Fibroblast of gingiva (primary cell): ENCODE measurements at regions not wholly inside any gene's neighbourhood (a gene's known extent, or its start where the extent isn't known, plus 50 kb on each side); places are given as distances from the start of the nearest gene placed in this dataset.

Experiments used
- DNase-seq: peaks from one replicate; pipeline ENCODE4 v3.0.0-alpha.2; 2011; ENCODE audit warnings: low read depth

DNA sequence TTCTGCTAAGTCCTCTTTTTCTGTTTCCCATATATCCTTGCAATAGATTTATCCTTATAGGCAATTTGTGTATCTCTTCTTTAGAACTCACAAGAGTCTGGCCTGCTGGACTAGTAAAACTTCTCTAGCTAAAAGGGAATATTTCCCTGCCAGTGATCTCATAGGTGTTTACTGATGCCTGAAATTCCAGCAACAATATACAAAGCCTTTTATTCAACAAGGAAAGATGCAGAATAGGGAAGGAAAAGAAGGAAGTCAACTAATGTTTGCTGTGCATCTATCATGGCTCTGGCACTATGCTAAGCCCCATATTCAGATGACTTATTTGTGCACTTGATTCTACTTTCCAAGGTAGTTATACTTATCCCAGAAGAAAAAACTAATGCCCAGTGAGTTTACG lies 160.0 kb upstream of the DMRTA1 start:
- no peak for DNase-seq

DNA sequence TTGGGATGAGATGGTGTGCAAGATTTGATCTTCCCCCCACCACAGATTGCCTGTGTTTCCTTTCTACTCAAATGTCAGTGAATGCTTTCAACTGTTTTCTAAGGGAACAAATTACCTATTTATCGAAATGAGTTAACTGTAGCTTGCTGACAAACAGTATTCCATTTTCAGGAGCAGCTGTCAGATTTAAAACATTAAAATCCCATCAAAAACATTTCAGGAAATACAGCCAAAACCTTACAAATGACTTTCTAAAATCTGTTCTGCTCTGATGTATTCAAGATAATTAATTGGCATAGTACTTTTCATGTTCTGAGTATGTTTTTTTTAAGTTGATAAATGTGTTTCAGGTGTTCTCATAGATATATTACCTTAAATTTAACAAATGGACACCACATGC lies 158.0 kb upstream of the DMRTA1 start:
- DNase-seq, result no peak

GRCh38 chr9:22307013-22307711 lies 139.5 kb upstream of the DMRTA1 start:
- peak; percentile 52 for DNase-seq

GRCh38 chr9:22308177-22308576 lies 138.4 kb upstream of the DMRTA1 start:
- DNase-seq, result no peak

DNA sequence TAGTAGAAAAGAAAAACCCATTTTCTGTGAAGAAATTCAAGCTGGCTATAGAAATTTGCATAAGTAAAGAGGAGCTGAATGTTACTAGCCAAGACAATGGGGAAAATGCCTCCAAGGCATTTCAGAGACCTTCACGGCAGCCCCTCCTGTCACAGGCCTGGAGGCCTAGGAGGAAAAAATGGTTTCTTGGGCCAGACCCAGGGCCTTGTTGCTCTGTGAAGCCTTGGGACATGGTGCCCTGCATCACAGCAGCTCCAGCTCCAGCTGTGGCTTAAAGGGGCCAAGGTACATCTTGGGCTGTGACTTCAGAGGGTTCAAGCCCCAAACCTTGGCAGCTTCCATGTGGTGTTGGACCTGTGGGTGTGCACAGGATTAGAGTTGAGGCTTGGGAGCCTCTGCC lies 130.0 kb upstream of the DMRTA1 start:
- no peak for DNase-seq

GRCh38 chr9:22331533-22331932 lies 115.1 kb upstream of the DMRTA1 start:
- DNase-seq, result no peak

- DNase-seq, result no peak
These were observed 114.4 kb upstream of the DMRTA1 start for GRCh38 chr9:22332202-22332601.

DNA sequence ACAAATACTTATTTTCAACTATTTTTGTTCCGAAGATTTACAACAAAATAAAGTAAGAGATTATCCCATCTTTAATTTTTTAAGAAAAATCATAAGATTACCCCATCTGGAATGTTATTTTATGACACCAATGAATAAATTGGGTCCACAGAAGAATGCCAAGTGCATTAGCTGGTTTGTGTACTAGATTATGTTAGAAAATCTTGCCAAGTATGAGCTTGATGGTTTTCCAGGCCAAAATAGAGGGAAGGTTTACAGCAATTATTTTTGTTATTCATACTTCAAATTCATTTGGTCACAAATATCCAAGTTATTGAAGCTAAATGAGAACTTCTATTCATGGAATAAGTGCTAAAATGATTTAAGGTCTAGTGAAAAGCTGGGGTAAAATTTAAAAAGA lies 109.4 kb upstream of the DMRTA1 start:
- DNase-seq, result no peak

GRCh38 chr9:22342491-22343217 lies 104.0 kb upstream of the DMRTA1 start:
- peak; percentile 72 for DNase-seq

GRCh38 chr9:22343218-22343611 lies 103.4 kb upstream of the DMRTA1 start:
- no peak for DNase-seq

GRCh38 chr9:22354699-22355384 lies 91.8 kb upstream of the DMRTA1 start:
- no peak for DNase-seq

DNA sequence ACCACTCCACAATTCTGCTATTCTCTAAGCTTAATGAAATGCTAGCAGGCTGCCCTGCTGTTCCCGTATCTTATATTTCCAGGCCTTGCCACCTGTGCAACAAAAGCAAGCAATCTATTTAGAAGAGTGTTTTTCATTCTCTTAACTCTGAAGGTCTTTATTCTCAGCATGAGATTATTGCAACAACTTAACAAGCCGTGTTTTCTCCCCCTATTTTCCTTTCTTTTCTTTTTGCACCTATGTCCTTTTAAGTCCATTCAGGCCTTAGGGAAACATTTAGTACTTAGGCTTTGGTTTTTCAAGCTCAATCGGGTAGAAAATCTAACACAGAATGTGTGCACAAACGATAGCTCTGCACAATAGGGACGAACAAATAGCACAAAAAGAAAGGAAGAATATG lies 89.6 kb upstream of the DMRTA1 start:
- no peak for DNase-seq

DNA sequence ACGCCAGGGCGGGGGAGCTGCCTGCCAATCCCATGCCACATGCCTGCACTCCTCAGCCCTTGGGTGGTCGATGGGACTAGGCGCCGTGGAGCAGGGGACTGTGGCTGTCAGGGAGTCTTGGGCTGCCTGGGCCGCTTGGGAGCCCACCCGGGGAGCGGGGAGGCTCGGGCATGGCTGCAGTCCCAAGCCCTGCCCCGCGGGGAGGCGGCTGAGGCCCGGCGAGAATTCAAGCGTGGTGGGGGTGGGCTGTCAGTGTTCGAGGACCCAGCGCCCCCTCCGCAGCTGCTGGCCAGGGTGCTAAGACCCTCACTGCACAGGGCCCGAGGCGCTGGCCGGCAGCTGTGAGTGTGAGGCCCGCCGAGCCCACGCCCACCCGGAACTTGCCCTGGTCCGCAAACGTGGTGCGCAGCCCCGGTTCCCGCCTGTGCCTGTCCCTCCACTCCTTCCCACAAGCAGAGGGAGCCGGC lies 83.2 kb upstream of the DMRTA1 start:
- DNase-seq, result no peak

DNA sequence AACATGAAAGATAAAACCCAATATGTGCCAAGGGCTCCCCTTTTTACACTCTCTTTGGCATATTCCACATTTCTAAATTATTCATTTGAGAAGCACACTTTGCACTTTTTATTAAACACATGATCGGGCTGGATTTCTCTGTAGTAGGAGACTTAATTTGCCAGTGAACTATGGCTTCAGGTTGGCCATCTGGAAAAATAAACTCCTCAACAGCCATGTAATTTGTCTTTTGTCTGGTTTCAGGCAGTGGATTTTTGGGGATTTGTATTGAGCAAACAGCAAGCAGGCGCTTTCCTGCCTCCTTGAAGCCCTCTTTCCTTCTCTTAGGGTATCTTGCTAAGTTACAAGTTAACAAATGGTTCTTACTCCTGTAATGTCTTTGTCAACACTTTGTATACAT lies 73.0 kb upstream of the DMRTA1 start:
- DNase-seq, result no peak

DNA sequence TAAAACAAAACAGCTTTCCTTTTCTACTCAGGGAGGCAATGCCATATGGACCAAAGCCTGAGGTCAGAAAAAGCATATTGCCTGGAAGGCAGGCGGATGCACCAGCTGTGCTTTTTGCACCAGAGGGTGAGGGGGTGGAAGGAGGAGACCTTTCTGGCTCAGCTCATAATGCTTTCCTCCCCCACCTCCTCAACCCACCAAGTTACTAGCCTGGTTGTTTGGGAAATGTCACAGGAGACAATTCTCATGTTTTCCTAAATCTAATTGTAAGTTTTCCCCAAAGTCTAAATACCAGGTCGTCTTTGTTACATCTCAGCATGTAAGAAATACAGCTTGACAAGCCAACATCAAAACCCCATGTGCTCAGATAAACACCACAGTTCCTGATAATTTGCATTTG lies 72.6 kb upstream of the DMRTA1 start:
- DNase-seq, result no peak

- DNase-seq, result no peak
These were observed 67.4 kb upstream of the DMRTA1 start for GRCh38 chr9:22379272-22379671.

- DNase-seq, result no peak
These were observed 65.5 kb upstream of the DMRTA1 start for GRCh38 chr9:22381170-22381569.

- DNase-seq, result no peak
These were observed 64.3 kb upstream of the DMRTA1 start for GRCh38 chr9:22382331-22382730.

DNA sequence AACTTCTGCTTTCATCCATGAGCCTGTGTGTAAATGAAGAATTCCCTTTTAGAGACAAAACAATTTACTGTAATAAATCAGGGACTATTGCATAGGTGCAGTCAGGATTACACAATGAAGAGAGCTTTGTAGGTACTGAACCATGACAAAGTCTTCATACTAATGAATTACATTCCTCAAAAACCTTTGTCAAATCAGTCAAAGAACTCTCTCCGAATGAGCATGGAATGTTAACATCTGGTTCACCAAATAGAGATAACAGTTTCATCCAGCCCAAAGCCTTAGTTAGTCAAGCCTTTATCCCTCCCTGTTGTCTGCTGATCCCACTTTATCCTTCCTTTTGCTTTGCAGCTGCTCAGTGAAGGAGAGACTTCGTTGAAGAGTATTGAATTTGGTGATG lies 62.9 kb upstream of the DMRTA1 start:
- DNase-seq, result no peak

DNA sequence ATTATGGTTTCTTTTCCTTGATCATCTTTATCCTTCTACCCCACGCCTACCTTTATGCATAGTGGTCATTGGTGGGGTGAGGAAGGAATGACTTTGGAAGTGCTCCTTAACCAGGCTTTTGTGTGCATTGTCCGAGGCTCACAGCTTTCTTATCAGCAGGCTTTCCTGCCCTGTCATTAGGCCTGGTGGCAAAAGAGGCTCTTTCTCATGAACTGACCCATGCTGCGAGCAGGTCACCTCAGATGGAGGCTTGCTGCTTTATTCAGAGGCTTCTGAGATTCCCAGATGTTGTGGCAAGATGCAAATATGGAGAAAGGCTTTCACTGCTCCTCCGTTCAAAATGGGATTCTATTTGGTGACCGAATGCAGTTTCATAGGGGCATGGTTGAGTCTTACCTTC lies 57.4 kb upstream of the DMRTA1 start:
- no peak for DNase-seq

GRCh38 chr9:22392523-22392922 lies 54.1 kb upstream of the DMRTA1 start:
- no peak for DNase-seq

DNA sequence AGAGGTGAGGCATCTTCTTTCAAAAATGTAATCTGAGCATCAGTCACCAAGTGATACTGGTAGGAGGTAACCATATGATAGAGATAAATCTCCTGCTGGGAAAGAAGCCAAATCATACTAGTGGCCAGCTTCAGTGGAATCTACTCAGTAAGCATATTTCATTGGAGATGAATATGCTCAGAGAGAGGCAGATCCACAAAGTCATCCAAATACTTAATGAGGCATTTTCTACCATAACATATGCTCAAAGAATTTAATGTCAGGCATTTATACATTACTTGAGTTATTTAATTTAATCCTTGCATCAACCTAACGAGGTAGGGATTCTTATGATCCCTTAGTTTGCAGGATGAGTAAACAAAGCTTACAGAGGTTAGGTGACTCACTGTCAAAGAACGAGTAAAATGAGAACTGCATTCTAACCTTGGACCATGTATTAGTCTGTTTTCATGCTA lies 50.9 kb upstream of the DMRTA1 start:
- DNase-seq, result no peak
